ENCODE measurements at regions not wholly inside any gene's neighbourhood (a gene's known extent, or its start where the extent isn't known, plus 50 kb on each side); places are given as distances from the start of the nearest gene placed in this dataset.

DNA sequence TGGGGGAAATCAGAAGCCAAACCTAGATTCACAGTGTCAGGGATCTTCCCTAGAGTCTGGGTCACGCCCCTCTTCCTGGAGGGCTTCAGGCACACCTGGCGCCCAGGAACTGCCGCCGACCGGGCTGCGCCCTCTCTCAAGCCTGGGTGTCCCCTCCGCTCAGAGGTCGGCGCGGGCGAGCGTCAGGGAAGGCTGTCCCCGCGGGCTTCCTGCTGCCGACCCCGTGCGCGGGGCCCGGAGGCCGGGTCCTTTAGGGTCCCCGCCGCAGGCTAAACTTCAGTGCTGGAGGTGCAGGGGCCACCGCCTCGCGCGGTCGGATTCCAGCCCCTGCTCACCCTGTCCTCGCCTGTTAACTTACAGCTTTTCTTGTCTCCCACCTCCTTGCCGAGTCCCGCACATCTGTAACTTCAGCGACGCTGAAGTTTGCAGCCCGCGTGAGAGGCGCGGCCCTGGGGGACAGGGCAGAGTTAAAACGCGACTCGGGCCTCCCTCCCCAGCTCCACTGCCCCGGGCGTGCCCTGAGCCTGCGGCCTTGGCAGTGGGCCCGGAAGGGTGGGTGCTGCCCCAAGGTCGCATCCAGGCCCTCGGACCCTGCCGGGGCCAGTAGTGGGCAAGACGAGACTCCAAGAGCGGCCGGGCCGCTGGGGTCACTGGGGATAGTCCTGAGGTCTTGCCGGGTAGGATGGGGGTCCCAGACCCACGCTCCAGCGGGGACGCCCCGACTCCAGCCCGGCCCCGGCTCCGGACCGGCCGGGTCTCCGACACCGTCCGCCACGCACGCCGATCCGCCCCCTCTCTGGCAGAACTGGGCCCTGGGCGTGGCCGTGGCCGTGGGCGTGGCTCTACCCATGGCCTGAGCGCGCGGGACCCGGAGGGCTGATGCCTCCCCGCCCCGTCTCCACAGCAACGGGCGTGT is 95.6 kb upstream of the ZNF98 start:
- DNase-seq = no peak
- Histone ChIP-seq H3K36me3 (ENCODE audit: insufficient read depth, low read length) (no peaks in the 10 kb centered on the region), H3K27me3 (ENCODE audit: insufficient read depth, low read length, poor library complexity) (no peaks in the 10 kb centered on the region), H3K9ac (ENCODE audit: low read depth, low read length) (no peak overlapping the region), H3K4me1 (ENCODE audit: insufficient read depth, low read length) (no peaks in the 10 kb centered on the region), H3K9me3 (ENCODE audit: insufficient read depth, low read length, severe bottlenecking) (peaks cover 38% of the 10 kb centered on the region), H3K4me2 (ENCODE audit: insufficient read depth, low read length) (no peak overlapping the region), H2AFZ (ENCODE audit: low read depth, low read length) (no peak overlapping the region), H3K27ac (ENCODE audit: low read length) (no peak overlapping the region), H3K79me2 (ENCODE audit: insufficient read depth, low read length) (no peaks in the 10 kb centered on the region), H3K4me3 (ENCODE audit: low read depth in 1 of 2, low read length in 2 of 2) (no peak overlapping the region), H4K20me1 (ENCODE audit: insufficient read depth, low read length) (no peaks in the 10 kb centered on the region)
- TF ChIP-seq EZH2 (IDR thresholded peaks at IDR 0.05; ENCODE audit: borderline replicate concordance, low read depth, low read length, severe bottlenecking) = no peak
- TF ChIP-seq, protein P1, sequence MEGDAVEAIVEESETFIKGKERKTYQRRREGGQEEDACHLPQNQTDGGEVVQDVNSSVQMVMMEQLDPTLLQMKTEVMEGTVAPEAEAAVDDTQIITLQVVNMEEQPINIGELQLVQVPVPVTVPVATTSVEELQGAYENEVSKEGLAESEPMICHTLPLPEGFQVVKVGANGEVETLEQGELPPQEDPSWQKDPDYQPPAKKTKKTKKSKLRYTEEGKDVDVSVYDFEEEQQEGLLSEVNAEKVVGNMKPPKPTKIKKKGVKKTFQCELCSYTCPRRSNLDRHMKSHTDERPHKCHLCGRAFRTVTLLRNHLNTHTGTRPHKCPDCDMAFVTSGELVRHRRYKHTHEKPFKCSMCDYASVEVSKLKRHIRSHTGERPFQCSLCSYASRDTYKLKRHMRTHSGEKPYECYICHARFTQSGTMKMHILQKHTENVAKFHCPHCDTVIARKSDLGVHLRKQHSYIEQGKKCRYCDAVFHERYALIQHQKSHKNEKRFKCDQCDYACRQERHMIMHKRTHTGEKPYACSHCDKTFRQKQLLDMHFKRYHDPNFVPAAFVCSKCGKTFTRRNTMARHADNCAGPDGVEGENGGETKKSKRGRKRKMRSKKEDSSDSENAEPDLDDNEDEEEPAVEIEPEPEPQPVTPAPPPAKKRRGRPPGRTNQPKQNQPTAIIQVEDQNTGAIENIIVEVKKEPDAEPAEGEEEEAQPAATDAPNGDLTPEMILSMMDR (IDR thresholded peaks at IDR 0.05; ENCODE audit: borderline replicate concordance, extremely low read depth, low read length, poor library complexity, severe bottlenecking) = no peak
- no peak for ATAC-seq (ENCODE audit: insufficient read depth, low read depth)

DNA sequence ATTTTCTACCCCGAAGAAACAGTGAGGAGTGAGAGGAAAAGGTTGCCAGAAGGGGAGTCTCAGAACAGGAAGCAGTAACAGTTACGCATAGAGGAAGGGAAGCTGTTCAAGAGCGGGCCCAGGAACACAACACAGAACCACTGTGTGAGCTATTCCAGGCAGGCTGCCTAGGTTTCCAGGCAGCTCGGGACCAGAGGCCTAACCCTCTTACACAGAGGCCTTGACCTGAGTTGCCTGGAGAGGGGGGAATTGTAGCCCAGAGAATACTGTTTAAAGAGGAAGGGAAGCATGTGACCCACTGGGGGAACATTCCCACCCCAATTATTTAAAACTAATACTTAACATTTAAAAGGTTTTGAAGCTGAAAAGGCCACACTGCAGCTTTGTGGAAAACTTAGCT is 93.3 kb upstream of the ZNF98 start:
- Histone ChIP-seq H3K4me1 (ENCODE audit: insufficient read depth, low read length) (no peaks in the 10 kb centered on the region), H3K36me3 (ENCODE audit: insufficient read depth, low read length) (no peaks in the 10 kb centered on the region), H3K9ac (ENCODE audit: low read depth, low read length) (no peak overlapping the region), H2AFZ (ENCODE audit: low read depth, low read length) (no peak overlapping the region), H4K20me1 (ENCODE audit: insufficient read depth, low read length) (no peaks in the 10 kb centered on the region), H3K4me2 (ENCODE audit: insufficient read depth, low read length) (no peak overlapping the region), H3K27me3 (ENCODE audit: insufficient read depth, low read length, poor library complexity) (no peaks in the 10 kb centered on the region), H3K4me3 (ENCODE audit: low read depth in 1 of 2, low read length in 2 of 2) (no peak overlapping the region), H3K79me2 (ENCODE audit: insufficient read depth, low read length) (no peaks in the 10 kb centered on the region), H3K27ac (ENCODE audit: low read length) (no peak overlapping the region), H3K9me3 (ENCODE audit: insufficient read depth, low read length, severe bottlenecking) (peaks cover 53% of the 10 kb centered on the region)
- no peak for DNase-seq
- ATAC-seq (ENCODE audit: insufficient read depth, low read depth) = no peak
- no peak for TF ChIP-seq EZH2 (IDR thresholded peaks at IDR 0.05; ENCODE audit: borderline replicate concordance, low read depth, low read length, severe bottlenecking)
- TF ChIP-seq, protein P1 (IDR thresholded peaks at IDR 0.05; ENCODE audit: borderline replicate concordance, extremely low read depth, low read length, poor library complexity, severe bottlenecking) = no peak

DNA sequence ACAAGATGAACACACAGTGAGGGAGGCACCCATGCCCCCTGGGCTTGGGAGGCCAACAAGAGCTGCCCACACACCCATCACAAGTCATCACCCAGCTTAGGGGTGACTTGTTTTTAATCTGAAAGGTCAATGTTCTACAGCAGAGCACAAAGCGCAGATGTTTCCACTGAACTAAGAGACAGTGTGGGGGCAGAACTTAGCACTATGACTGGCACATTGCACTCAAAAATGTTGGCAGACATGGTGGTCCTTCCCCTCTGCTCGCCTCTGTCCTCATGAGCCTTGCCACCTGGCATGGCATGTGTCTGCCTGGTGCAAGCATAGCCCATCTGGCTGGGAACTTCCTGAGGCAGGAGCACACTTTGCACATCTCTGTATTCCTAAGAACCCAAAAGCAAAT is 81.4 kb upstream of the ZNF98 start:
- Histone ChIP-seq H3K27ac (ENCODE audit: low read length) (no peak overlapping the region), H3K36me3 (ENCODE audit: insufficient read depth, low read length) (no peaks in the 10 kb centered on the region), H2AFZ (ENCODE audit: low read depth, low read length) (no peak overlapping the region), H3K79me2 (ENCODE audit: insufficient read depth, low read length) (no peaks in the 10 kb centered on the region), H3K4me1 (ENCODE audit: insufficient read depth, low read length) (no peaks in the 10 kb centered on the region), H3K27me3 (ENCODE audit: insufficient read depth, low read length, poor library complexity) (no peaks in the 10 kb centered on the region), H3K4me3 (ENCODE audit: low read depth in 1 of 2, low read length in 2 of 2) (no peak overlapping the region), H3K9ac (ENCODE audit: low read depth, low read length) (no peak overlapping the region), H4K20me1 (ENCODE audit: insufficient read depth, low read length) (no peaks in the 10 kb centered on the region), H3K9me3 (ENCODE audit: insufficient read depth, low read length, severe bottlenecking) (peaks cover 22% of the 10 kb centered on the region), H3K4me2 (ENCODE audit: insufficient read depth, low read length) (no peak overlapping the region)
- no peak for ATAC-seq (ENCODE audit: insufficient read depth, low read depth)
- DNase-seq = no peak
- no peak for TF ChIP-seq EZH2 (IDR thresholded peaks at IDR 0.05; ENCODE audit: borderline replicate concordance, low read depth, low read length, severe bottlenecking)
- TF ChIP-seq, protein P1 (IDR thresholded peaks at IDR 0.05; ENCODE audit: borderline replicate concordance, extremely low read depth, low read length, poor library complexity, severe bottlenecking) = no peak
